Keratinocyte (primary cell): ENCODE measurements at regions not wholly inside any gene's neighbourhood (a gene's known extent, or its start where the extent isn't known, plus 50 kb on each side); places are given as distances from the start of the nearest gene placed in this dataset.

ENCODE experiments used
- DNase-seq: peaks from one replicate; pipeline ENCODE4 v3.0.0-alpha.2; 2011; ENCODE audit warnings: low read depth, missing footprints, low spot score
- FAIRE-seq: peaks from 2 replicates; lab custom pipeline; 2011; peaks lifted over from hg19 to GRCh38; lab: Jason Lieb, UNC
- H2AFZ ChIP-seq: 2 replicates; pipeline ENCODE4 v1.6.0; 2012; ENCODE audit warnings: low read length, control low read depth, inconsistent platforms; ENCODE audit not compliant: control insufficient read depth
- H3K27ac ChIP-seq: 2 replicates; pipeline ENCODE4 v1.5.1; 2011; ENCODE audit warnings: low read length; ENCODE audit not compliant: control insufficient read depth, insufficient read depth
- H3K27me3 ChIP-seq: 3 replicates; pipeline ENCODE4 v1.6.0; 2011; ENCODE audit warnings: low read length; ENCODE audit not compliant: control insufficient read depth, insufficient read depth; ENCODE audit errors: extremely low read depth
- H3K36me3 ChIP-seq, 2 experiments: 2 replicates in 1 of 2; 3 replicates in 1 of 2; pipeline ENCODE4 v1.5.1; 2011; ENCODE audit warnings: low read length in 2 of 2, mild to moderate bottlenecking in 1 of 2; ENCODE audit not compliant: control insufficient read depth in 2 of 2, insufficient read depth in 2 of 2; ENCODE audit errors: extremely low read depth in 1 of 2
- H3K4me1 ChIP-seq: 3 replicates; pipeline ENCODE4 v1.5.1; 2011; ENCODE audit warnings: low read length; ENCODE audit not compliant: control insufficient read depth, insufficient read depth; ENCODE audit errors: extremely low read depth
- H3K4me2 ChIP-seq: 3 replicates; pipeline ENCODE4 v1.6.0; 2011; ENCODE audit warnings: low read depth, low read length; ENCODE audit not compliant: control insufficient read depth, insufficient read depth; ENCODE audit errors: extremely low read depth
- H3K4me3 ChIP-seq, 3 experiments: fragments of 200-600 bp in 1 of 3; sonication (generic) in 1 of 3; 2 replicates in 2 of 3; 3 replicates in 1 of 3; pipeline ENCODE4 v1.5.1; 2011 to 2016; ENCODE audit warnings: low read length in 3 of 3, mild to moderate bottlenecking in 3 of 3, control low read depth in 2 of 3, inconsistent platforms in 1 of 3, low read depth in 1 of 3, mixed read lengths in 1 of 3, mixed run types in 1 of 3, moderate library complexity in 1 of 3; ENCODE audit not compliant: control insufficient read depth in 2 of 3, insufficient read depth in 2 of 3; ENCODE audit errors: extremely low read depth in 1 of 3
- H3K79me2 ChIP-seq: 2 replicates; pipeline ENCODE4 v1.6.0; 2012; ENCODE audit warnings: low read length; ENCODE audit not compliant: control insufficient read depth, insufficient read depth
- H3K9ac ChIP-seq: 3 replicates; pipeline ENCODE4 v1.6.0; 2011; ENCODE audit warnings: low read length; ENCODE audit not compliant: control insufficient read depth, insufficient read depth; ENCODE audit errors: extremely low read depth
- H3K9me1 ChIP-seq: 3 replicates; pipeline ENCODE4 v1.6.0; 2011; ENCODE audit warnings: low read length; ENCODE audit not compliant: control insufficient read depth, insufficient read depth; ENCODE audit errors: extremely low read depth
- H3K9me3 ChIP-seq: 2 replicates; pipeline ENCODE4 v1.5.1; 2012; ENCODE audit warnings: low read depth, low read length; ENCODE audit not compliant: control insufficient read depth
- H4K20me1 ChIP-seq: 3 replicates; pipeline ENCODE4 v1.6.0; 2011; ENCODE audit warnings: low read length; ENCODE audit not compliant: control insufficient read depth, insufficient read depth; ENCODE audit errors: extremely low read depth
- EZH2 ChIP-seq: IDR thresholded peaks from one replicate; pipeline ENCODE4 v1.6.1; 2012; ENCODE audit warnings: inconsistent platforms, mild to moderate bottlenecking, low read length, moderate library complexity
- dilution Hi-C: fragments of 300-500 bp; cut with MboI; formaldehyde crosslinking; loops from one replicate; pipeline ENCODE4 v1.7.0; 2020; ENCODE audit warnings: low sequenced_read_pairs; ENCODE audit not compliant: extremely low pct_ligation_motif_present
- TF ChIP-seq, protein P1 (sequence below), 3 experiments: IDR thresholded peaks in 1 of 3; conservative IDR thresholded peaks in 1 of 3; optimal IDR thresholded peaks in 1 of 3; 2 replicates in 2 of 3; 3 replicates in 1 of 3; pipeline versions ENCODE3 to v1.5.1; 2011; ENCODE audit warnings: low read length in 3 of 3, mild to moderate bottlenecking in 3 of 3, moderate library complexity in 2 of 3, control low read depth in 1 of 3, inconsistent platforms in 1 of 3; ENCODE audit not compliant: insufficient read depth in 2 of 3; ENCODE audit errors: extremely low read depth in 1 of 3

DNA sequence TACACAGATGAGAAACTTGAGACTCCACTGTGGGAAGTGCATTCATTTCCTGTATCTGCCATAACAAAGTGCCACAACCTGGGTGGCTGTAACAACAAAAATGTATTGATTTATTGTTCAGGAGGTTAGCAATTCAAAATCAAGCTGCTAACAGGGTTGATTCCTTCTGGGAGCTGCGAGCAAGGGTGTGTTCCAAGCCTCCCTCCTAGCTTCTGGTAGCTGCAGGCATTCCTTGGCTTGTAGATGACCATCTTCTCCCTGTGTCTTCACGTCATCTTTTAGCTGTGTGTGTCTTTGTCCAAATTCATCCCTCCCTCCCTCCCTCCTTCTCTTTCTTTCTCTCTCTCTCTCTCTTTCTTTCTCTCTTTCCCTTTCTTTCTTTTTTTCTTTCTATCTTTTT lies 258.1 kb downstream of the MSX2 start:
- FAIRE-seq (no peak), DNase-seq (no peak)
- dilution Hi-C loops: no loop called here
- Histone ChIP-seq H3K9ac (no peak overlapping the region), H3K4me2 (no peak overlapping the region), H2AFZ (no peak overlapping the region), H3K4me3 (no peak overlapping the region), H3K27me3 (no peaks in the 10 kb centered on the region), H3K27ac (no peak overlapping the region), H4K20me1 (no peaks in the 10 kb centered on the region), H3K9me1 (no peaks in the 10 kb centered on the region), H3K79me2 (no peaks in the 10 kb centered on the region), H3K9me3 (no peaks in the 10 kb centered on the region), H3K36me3 (no peaks in the 10 kb centered on the region), H3K4me1 (no peaks in the 10 kb centered on the region)
- TF ChIP-seq, protein P1, sequence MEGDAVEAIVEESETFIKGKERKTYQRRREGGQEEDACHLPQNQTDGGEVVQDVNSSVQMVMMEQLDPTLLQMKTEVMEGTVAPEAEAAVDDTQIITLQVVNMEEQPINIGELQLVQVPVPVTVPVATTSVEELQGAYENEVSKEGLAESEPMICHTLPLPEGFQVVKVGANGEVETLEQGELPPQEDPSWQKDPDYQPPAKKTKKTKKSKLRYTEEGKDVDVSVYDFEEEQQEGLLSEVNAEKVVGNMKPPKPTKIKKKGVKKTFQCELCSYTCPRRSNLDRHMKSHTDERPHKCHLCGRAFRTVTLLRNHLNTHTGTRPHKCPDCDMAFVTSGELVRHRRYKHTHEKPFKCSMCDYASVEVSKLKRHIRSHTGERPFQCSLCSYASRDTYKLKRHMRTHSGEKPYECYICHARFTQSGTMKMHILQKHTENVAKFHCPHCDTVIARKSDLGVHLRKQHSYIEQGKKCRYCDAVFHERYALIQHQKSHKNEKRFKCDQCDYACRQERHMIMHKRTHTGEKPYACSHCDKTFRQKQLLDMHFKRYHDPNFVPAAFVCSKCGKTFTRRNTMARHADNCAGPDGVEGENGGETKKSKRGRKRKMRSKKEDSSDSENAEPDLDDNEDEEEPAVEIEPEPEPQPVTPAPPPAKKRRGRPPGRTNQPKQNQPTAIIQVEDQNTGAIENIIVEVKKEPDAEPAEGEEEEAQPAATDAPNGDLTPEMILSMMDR (optimal IDR thresholded peaks at IDR 0.05 in 1 of 3, IDR thresholded peaks at IDR 0.05 in 1 of 3, conservative IDR thresholded peaks at IDR 0.05 in 1 of 3; ENCODE audit: extremely low read depth in 1 of 3, insufficient read depth in 2 of 3, low read length in 3 of 3): no peak
- TF ChIP-seq EZH2: no peak

DNA sequence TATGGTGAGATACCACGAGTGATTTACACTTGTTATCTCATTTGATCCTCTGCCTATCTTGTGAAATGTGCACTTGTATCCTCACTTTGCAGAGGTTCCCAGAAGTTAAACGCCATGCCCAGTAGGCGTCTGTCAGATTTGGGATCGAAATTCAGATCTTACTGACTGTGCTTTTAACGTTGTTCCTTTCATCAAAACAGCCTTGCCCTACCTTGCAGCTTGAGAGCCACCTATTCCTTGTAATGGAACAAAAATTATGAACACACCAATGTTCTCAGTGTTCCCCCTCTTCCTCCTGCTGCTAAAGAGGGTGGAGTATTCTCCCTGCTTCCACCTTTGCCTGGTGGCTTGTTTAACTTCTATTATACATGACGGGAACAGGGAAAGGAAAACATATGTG lies 257.0 kb downstream of the MSX2 start:
- no peak for TF ChIP-seq EZH2
- TF ChIP-seq, protein P1 (optimal IDR thresholded peaks at IDR 0.05 in 1 of 3, IDR thresholded peaks at IDR 0.05 in 1 of 3, conservative IDR thresholded peaks at IDR 0.05 in 1 of 3; ENCODE audit: extremely low read depth in 1 of 3, insufficient read depth in 2 of 3, low read length in 3 of 3): no peak
- Histone ChIP-seq H3K27ac (no peak overlapping the region), H4K20me1 (no peaks in the 10 kb centered on the region), H3K4me1 (no peaks in the 10 kb centered on the region), H3K4me3 (no peak overlapping the region), H2AFZ (no peak overlapping the region), H3K4me2 (no peak overlapping the region), H3K9me3 (no peaks in the 10 kb centered on the region), H3K9me1 (no peaks in the 10 kb centered on the region), H3K27me3 (no peaks in the 10 kb centered on the region), H3K9ac (no peak overlapping the region), H3K79me2 (no peaks in the 10 kb centered on the region), H3K36me3 (no peaks in the 10 kb centered on the region)
- DNase-seq: no peak
- no peak for FAIRE-seq
- dilution Hi-C loops: no loop called here
